Caco-2 (cell line): ENCODE measurements at regions not wholly inside any gene's neighbourhood (a gene's known extent, or its start where the extent isn't known, plus 50 kb on each side); places are given as distances from the start of the nearest gene placed in this dataset.
A peak's percentile ranks its signal among the peaks of the same experiment; 100 is the strongest.

Source experiments
- BruUV-seq: library from RNA; stranded (reverse); fragments of 400-500 nt; replicated peaks from 2 replicates; lab custom pipeline; 2021; lab: Mats Ljungman, UMichigan
- CTCF ChIA-PET: fragments of 300-600 bp; sonication (Branson Sonifier 250); formaldehyde crosslinking; loops from one replicate; lab custom pipeline; 2022; ENCODE audit warnings: antibody characterized with exemption; lab: Charles Lee
- POLR2A ChIA-PET: fragments of 300-600 bp; sonication (Branson Sonifier 250); formaldehyde crosslinking; loops from one replicate; lab custom pipeline; 2022; ENCODE audit warnings: antibody characterized with exemption; lab: Charles Lee
- DNase-seq, 2 experiments: peaks; one replicate each; pipeline versions ENCODE4 v3.0.0 to v3.0.0-alpha.2; 2020 to 2022
- H3K27me3 ChIP-seq: replicated peaks from 2 replicates; pipeline ENCODE4 v1.6.0; 2011; ENCODE audit warnings: low read length; ENCODE audit not compliant: control insufficient read depth, insufficient read depth
- H3K36me3 ChIP-seq: 2 replicates; pipeline ENCODE4 v1.5.1; 2011; ENCODE audit warnings: low read length; ENCODE audit not compliant: control insufficient read depth, insufficient read depth
- H3K4me1 ChIP-seq: fragments of 250-450 bp; sonication (Bioruptor Pico); 2 replicates; pipeline ENCODE4 v1.5.1; 2020; ENCODE audit warnings: mild to moderate bottlenecking
- H3K4me3 ChIP-seq: 2 replicates; pipeline ENCODE4 v1.5.1; 2011; ENCODE audit warnings: low read depth, mild to moderate bottlenecking, control low read depth, low read length
- H3K9me3 ChIP-seq: fragments of 250-450 bp; sonication (Bioruptor Pico); 2 replicates; pipeline ENCODE4 v1.5.1; 2020; ENCODE audit warnings: mild to moderate bottlenecking, moderate library complexity
- H3K27ac Mint-ChIP-seq: one replicate; pipeline ENCODE4 v1.8.0; 2022; ENCODE audit warnings: mixed read lengths; ENCODE audit not compliant: unreplicated experiment
- H3K27me3 Mint-ChIP-seq: one replicate; pipeline ENCODE4 v1.8.0; 2022; ENCODE audit warnings: mixed read lengths; ENCODE audit not compliant: insufficient read depth, unreplicated experiment
- H3K36me3 Mint-ChIP-seq: one replicate; pipeline ENCODE4 v1.8.0; 2022; ENCODE audit warnings: mild to moderate bottlenecking, mixed read lengths; ENCODE audit not compliant: insufficient read depth, unreplicated experiment
- H3K4me1 Mint-ChIP-seq: one replicate; pipeline ENCODE4 v1.8.0; 2022; ENCODE audit warnings: low read depth, mixed read lengths; ENCODE audit not compliant: unreplicated experiment
- H3K4me3 Mint-ChIP-seq: one replicate; pipeline ENCODE4 v1.8.0; 2022; ENCODE audit warnings: mild to moderate bottlenecking, moderate library complexity, mixed read lengths; ENCODE audit not compliant: unreplicated experiment
- H3K9me3 Mint-ChIP-seq: one replicate; pipeline ENCODE4 v1.8.0; 2022; ENCODE audit warnings: mixed read lengths; ENCODE audit not compliant: unreplicated experiment
- intact Hi-C: fragments of 100-400 bp; cut with micrococcal nuclease; formaldehyde crosslinking; loops from one replicate; pipeline ENCODE4 v1.10.0; 2022; ENCODE audit not compliant: unreplicated experiment
- TF ChIP-seq, protein P1 (sequence below), 2 experiments: fragments of 200-600 bp in 1 of 2; IDR thresholded peaks; 1 replicate in 1 of 2; 2 replicates in 1 of 2; pipeline versions ENCODE4 v1.5.1 to v1.8.0; 2011 to 2022; ENCODE audit warnings: antibody characterized with exemption in 1 of 2, control low read depth in 1 of 2, inconsistent platforms in 1 of 2, low read depth in 1 of 2, low read length in 1 of 2, mild to moderate bottlenecking in 1 of 2, moderate library complexity in 1 of 2; ENCODE audit not compliant: insufficient read depth in 1 of 2, severe bottlenecking in 1 of 2, unreplicated experiment in 1 of 2

DNA sequence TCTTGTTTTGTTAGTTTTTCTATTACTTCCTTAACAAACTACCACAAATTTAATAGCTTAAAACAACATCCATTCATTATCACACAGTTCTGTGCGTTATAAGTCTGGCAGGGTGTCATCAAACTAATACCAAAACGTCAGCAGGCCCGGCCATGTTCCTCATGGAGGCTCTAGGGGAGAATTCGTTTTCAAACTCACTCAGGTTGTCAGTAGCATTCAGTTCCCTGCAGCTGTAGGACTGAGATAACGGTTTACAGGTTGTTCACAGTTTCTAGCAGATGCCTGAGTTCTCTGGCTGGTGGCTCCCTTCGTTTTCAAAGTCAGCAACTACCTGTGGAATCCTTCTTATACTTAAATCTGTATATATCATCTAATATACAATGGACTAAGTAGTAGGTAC is 72.5 kb upstream of the PRSS16 start:
- no peak for DNase-seq
- no peaks in the 10 kb centered on the region for H3K36me3 ChIP-seq
- Mint-ChIP-seq H3K4me3 (no peak overlapping the region), H3K36me3 (peaks cover 24% of the 10 kb centered on the region), H3K27me3 (no peaks in the 10 kb centered on the region), H3K27ac (no peak overlapping the region), H3K4me1 (no peaks in the 10 kb centered on the region), H3K9me3 (peaks cover 12% of the 10 kb centered on the region)
- no peaks in the 10 kb centered on the region for H3K4me1 ChIP-seq
- TF ChIP-seq, protein P1, sequence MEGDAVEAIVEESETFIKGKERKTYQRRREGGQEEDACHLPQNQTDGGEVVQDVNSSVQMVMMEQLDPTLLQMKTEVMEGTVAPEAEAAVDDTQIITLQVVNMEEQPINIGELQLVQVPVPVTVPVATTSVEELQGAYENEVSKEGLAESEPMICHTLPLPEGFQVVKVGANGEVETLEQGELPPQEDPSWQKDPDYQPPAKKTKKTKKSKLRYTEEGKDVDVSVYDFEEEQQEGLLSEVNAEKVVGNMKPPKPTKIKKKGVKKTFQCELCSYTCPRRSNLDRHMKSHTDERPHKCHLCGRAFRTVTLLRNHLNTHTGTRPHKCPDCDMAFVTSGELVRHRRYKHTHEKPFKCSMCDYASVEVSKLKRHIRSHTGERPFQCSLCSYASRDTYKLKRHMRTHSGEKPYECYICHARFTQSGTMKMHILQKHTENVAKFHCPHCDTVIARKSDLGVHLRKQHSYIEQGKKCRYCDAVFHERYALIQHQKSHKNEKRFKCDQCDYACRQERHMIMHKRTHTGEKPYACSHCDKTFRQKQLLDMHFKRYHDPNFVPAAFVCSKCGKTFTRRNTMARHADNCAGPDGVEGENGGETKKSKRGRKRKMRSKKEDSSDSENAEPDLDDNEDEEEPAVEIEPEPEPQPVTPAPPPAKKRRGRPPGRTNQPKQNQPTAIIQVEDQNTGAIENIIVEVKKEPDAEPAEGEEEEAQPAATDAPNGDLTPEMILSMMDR (IDR thresholded peaks at IDR 0.05; ENCODE audit: insufficient read depth in 1 of 2, low read depth in 1 of 2, low read length in 1 of 2, severe bottlenecking in 1 of 2, unreplicated experiment in 1 of 2), result no peak
- BruUV-seq, result no TSS peak
- intact Hi-C loops, result no loop called here
- CTCF ChIA-PET, result no interaction called here
- POLR2A ChIA-PET, result no interaction called here
- no peaks in the 10 kb centered on the region for H3K9me3 ChIP-seq
- no peaks in the 10 kb centered on the region for H3K27me3 ChIP-seq
- H3K4me3 ChIP-seq, result no peak overlapping the region

DNA sequence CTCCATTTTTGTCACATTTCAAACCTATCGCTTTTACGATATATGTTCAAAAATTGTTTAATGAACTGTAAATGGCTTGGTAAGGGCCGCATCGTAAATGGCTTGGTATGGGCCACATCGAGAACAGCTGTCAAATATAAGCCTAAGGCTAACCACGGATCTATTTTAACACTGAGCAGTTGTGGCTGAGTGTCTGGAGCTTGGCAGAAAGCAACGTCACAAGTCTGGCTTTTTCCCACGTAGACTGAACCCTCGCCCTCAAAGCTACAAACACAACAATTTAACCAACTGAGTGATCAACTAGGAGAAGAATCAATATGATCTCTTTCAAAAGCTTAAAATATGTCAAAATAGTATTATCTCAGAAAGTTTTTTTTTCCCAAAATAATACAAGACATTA is 71.4 kb upstream of the PRSS16 start:
- DNase-seq, result no peak
- H3K4me3 Mint-ChIP-seq, result peak overlapping the region; percentile 90
- intact Hi-C loops, result no loop called here

DNA sequence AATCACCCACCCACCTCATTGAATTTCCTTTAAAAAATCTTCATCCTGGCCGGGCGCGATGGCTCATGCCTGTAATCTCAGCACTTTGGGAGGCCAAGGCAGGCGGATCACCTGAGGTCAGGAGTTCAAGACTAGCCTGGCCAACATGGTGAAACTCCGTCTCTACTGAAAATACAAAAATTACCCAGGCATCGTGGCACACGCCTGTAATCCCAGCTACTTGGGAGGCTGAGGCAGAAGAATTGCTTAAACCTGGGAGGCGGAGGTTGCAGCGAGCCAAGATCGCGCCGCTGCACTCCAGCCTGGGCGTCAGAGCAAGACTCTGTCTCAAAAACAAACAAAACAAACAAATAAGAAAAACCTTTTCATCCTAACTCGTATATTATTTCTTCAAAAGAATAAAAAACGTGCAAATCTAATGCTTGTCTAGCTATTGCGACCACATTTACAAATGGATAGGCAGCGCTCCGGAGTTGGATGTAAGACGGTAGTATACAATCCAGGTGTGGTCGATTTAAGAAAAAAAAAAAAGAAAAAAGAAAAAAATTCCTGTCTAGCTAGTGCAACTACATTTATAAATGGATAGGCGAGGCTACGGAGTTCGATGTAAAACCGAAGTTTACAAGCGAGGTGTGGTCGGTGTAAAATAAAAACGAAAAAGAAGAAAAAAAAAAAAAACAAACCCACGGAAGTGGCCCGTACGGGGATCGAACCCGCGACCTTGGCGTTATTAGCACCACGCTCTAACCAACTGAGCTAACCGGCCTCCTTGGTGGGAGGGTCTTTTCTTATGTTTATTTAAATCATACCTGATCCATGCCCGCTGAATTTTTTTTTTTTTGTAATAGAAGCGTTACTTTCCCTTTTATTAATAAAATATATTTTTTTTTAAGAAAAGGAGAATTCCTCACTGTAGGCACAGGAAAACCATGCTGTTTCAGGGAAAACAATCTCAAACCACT is 70.7 kb upstream of the PRSS16 start:
- Histone ChIP-seq H3K9me3 (no peaks in the 10 kb centered on the region), H3K4me3 (peak overlapping the region; percentile 94), H3K4me1 (no peaks in the 10 kb centered on the region), H3K27me3 (no peaks in the 10 kb centered on the region), H3K36me3 (no peaks in the 10 kb centered on the region)
- Mint-ChIP-seq H3K36me3 (peaks cover 24% of the 10 kb centered on the region), H3K4me1 (peaks cover 6% of the 10 kb centered on the region), H3K27me3 (no peaks in the 10 kb centered on the region), H3K4me3 (peak overlapping the region; percentile 90), H3K9me3 (peaks cover 12% of the 10 kb centered on the region), H3K27ac (peak overlapping the region; percentile 91)
- intact Hi-C loops, result loop anchor here (1.0 kb wide), 1 partner anchor 11 kb away; no protein-coding TSS in a partner anchor
- POLR2A ChIA-PET, result interaction anchor here (0.6 to 3.7 kb wide), 15 partner anchors 11 to 1134 kb away, joined by 3 to 19 read pairs (median 5); partner anchors contain the start of genes ZKSCAN4 and ZNF184
- peak in 1 of 2 experiments; percentile 77 for DNase-seq
- TF ChIP-seq, protein P1 (IDR thresholded peaks at IDR 0.05; ENCODE audit: insufficient read depth in 1 of 2, low read depth in 1 of 2, low read length in 1 of 2, severe bottlenecking in 1 of 2, unreplicated experiment in 1 of 2), result no peak
- BruUV-seq, result no TSS peak
- CTCF ChIA-PET, result interaction anchor here (0.6 to 2.0 kb wide), 15 partner anchors 10 to 619 kb away, joined by 3 to 15 read pairs (median 4); no protein-coding TSS in a partner anchor

More for the DNA sequence above, 71.4 kb upstream of the PRSS16 start:
- TF ChIP-seq, protein P1 (IDR thresholded peaks at IDR 0.05; ENCODE audit: insufficient read depth in 1 of 2, low read depth in 1 of 2, low read length in 1 of 2, severe bottlenecking in 1 of 2, unreplicated experiment in 1 of 2), result no peak
- Histone ChIP-seq H3K4me3 (no peak overlapping the region), H3K9me3 (no peaks in the 10 kb centered on the region), H3K36me3 (no peaks in the 10 kb centered on the region), H3K27me3 (no peaks in the 10 kb centered on the region), H3K4me1 (no peaks in the 10 kb centered on the region)
- H3K9me3 Mint-ChIP-seq, result peaks cover 12% of the 10 kb centered on the region
- ChIA-PET POLR2A (interaction anchor here (3.7 kb wide), 1 partner anchor 12 kb away, joined by 19 read pairs; no protein-coding TSS in a partner anchor), CTCF (no interaction called here)
- BruUV-seq, result no TSS peak
- H3K27ac Mint-ChIP-seq, result no peak overlapping the region
- peaks cover 24% of the 10 kb centered on the region for H3K36me3 Mint-ChIP-seq
- no peaks in the 10 kb centered on the region for H3K27me3 Mint-ChIP-seq
- H3K4me1 Mint-ChIP-seq, result peaks cover 6% of the 10 kb centered on the region
